HepG2 (cell line): ENCODE measurements at regions not wholly inside any gene's neighbourhood (a gene's known extent, or its start where the extent isn't known, plus 50 kb on each side); places are given as distances from the start of the nearest gene placed in this dataset.

ENCODE experiments used
- ATAC-seq: fragments of 200-7000 bp; cut with Tn5 transposase; 3 replicates; pipeline ENCODE4 v1.9.1; 2020; ENCODE audit warnings: mild to moderate bottlenecking, moderate library complexity
- BruUV-seq: library from RNA; stranded (reverse); fragments of 400-500 nt; replicated peaks from 2 replicates; lab custom pipeline; 2021; lab: Mats Ljungman, UMichigan
- CTCF ChIA-PET: fragments of 300-600 bp; formaldehyde crosslinking; extraction: SDS; loops from one replicate; lab custom pipeline; 2021; ENCODE audit warnings: low total read pairs, inconsistent platforms, low intra/inter-chr PET ratio; lab: Yijun Ruan, JAX
- POLR2A ChIA-PET: fragments of 350-600 bp; sonication (Branson Sonifier 250); formaldehyde crosslinking; loops from one replicate; lab custom pipeline; 2020; ENCODE audit warnings: antibody characterized with exemption, inconsistent platforms; lab: Yijun Ruan, JAX
- DNase-seq: peaks from one replicate; pipeline ENCODE4 v3.0.0-alpha.2; 2015; ENCODE audit warnings: low spot score
- FAIRE-seq: peaks from 3 replicates; lab custom pipeline; 2011; peaks lifted over from hg19 to GRCh38; lab: Jason Lieb, UNC
- H2AFZ ChIP-seq: one replicate; pipeline ENCODE4 v1.6.1; 2011; ENCODE audit warnings: low read length, inconsistent platforms
- H3K27ac ChIP-seq: fragments of 300-600 bp; 3 replicates; pipeline ENCODE4 v1.8.0; 2011; ENCODE audit warnings: mixed run types, mild to moderate bottlenecking, mixed read lengths, low read length, inconsistent platforms; ENCODE audit not compliant: insufficient read depth; ENCODE audit errors: extremely low read length
- H3K27me3 ChIP-seq, 2 experiments: fragments of 200-600 bp in 1 of 2; 2 replicates in 1 of 2; 3 replicates in 1 of 2; pipeline versions ENCODE4 v1.6.0 to v1.8.0; 2011; ENCODE audit warnings: low read length in 2 of 2, mild to moderate bottlenecking in 2 of 2, moderate library complexity in 2 of 2, inconsistent platforms in 1 of 2; ENCODE audit not compliant: insufficient read depth in 2 of 2, control insufficient read depth in 1 of 2
- H3K36me3 ChIP-seq, 2 experiments: fragments of 200-600 bp in 1 of 2; replicated peaks in 1 of 2; 2 replicates in 1 of 2; 3 replicates in 1 of 2; pipeline versions ENCODE4 v1.5.1 to v1.8.0; 2011; ENCODE audit warnings: low read length in 2 of 2, inconsistent platforms in 1 of 2; ENCODE audit not compliant: insufficient read depth in 2 of 2, control insufficient read depth in 1 of 2
- H3K4me1 ChIP-seq: 2 replicates; pipeline ENCODE4 v1.5.1; 2012; ENCODE audit warnings: low read length, inconsistent platforms; ENCODE audit not compliant: insufficient read depth
- H3K4me2 ChIP-seq: 2 replicates; pipeline ENCODE4 v1.6.0; 2011; ENCODE audit warnings: low read depth, low read length, inconsistent platforms
- H3K4me3 ChIP-seq, 3 experiments: fragments of 200-600 bp in 1 of 3; sonication (generic), shearing (Covaris generic) in 1 of 3; replicated peaks in 1 of 3; 2 replicates each; pipeline ENCODE4 v1.5.1; 2011 to 2016; ENCODE audit warnings: low read length in 3 of 3, inconsistent platforms in 2 of 3, low read depth in 2 of 3, mild to moderate bottlenecking in 2 of 3, control low read depth in 1 of 3, mixed read lengths in 1 of 3; ENCODE audit not compliant: insufficient read depth in 1 of 3
- H3K79me2 ChIP-seq: one replicate; pipeline ENCODE4 v1.6.1; 2011; ENCODE audit warnings: low read length, inconsistent platforms; ENCODE audit not compliant: insufficient read depth
- H3K9ac ChIP-seq: 2 replicates; pipeline ENCODE4 v1.6.0; 2011; ENCODE audit warnings: mild to moderate bottlenecking, low read depth, low read length, inconsistent platforms; ENCODE audit not compliant: insufficient read depth
- H3K9me3 ChIP-seq: 2 replicates; pipeline ENCODE4 v1.5.1; 2012; ENCODE audit warnings: mild to moderate bottlenecking, low read length
- H4K20me1 ChIP-seq: 2 replicates; pipeline ENCODE4 v1.6.0; 2011; ENCODE audit warnings: inconsistent platforms, mild to moderate bottlenecking, low read length, moderate library complexity; ENCODE audit not compliant: insufficient read depth
- CCAR2 ChIP-seq: fragments of 200-400 bp; formaldehyde crosslinking; optimal IDR thresholded peaks from 2 replicates; pipeline ENCODE3; 2018; ENCODE audit warnings: low read depth, mild to moderate bottlenecking, low read length, moderate library complexity
- GLI4 ChIP-seq: sonication (generic); formaldehyde crosslinking; IDR thresholded peaks from 2 replicates; pipeline ENCODE4 v1.5.1; 2020; ENCODE audit warnings: missing genetic modification reagents, mild to moderate bottlenecking, moderate library complexity, borderline replicate concordance
- HMG20A ChIP-seq: IDR thresholded peaks from 2 replicates; pipeline ENCODE4 v1.6.1; 2016; ENCODE audit warnings: borderline replicate concordance
- MAX ChIP-seq: IDR thresholded peaks from 2 replicates; pipeline ENCODE4 v1.6.1; 2012; ENCODE audit warnings: inconsistent platforms
- MED1 ChIP-seq: sonication (generic); formaldehyde crosslinking; IDR thresholded peaks from 2 replicates; pipeline ENCODE4 v1.4.0; 2020; ENCODE audit warnings: missing genetic modification reagents
- MLLT10 ChIP-seq: sonication (generic); formaldehyde crosslinking; IDR thresholded peaks from 2 replicates; pipeline ENCODE4 v1.4.0; 2020; ENCODE audit warnings: missing genetic modification reagents
- NFE2 ChIP-seq: sonication (generic); formaldehyde crosslinking; IDR thresholded peaks from 2 replicates; pipeline ENCODE4 v1.4.0; 2020; ENCODE audit warnings: missing genetic modification reagents
- NFKBIZ ChIP-seq: IDR thresholded peaks from 2 replicates; pipeline ENCODE4 v1.6.1; 2018; ENCODE audit warnings: missing genetic modification reagents, missing compliant biosample characterization
- PBX2 ChIP-seq: IDR thresholded peaks from 2 replicates; pipeline ENCODE4 v1.6.1; 2016; ENCODE audit warnings: control low read depth
- SRSF4 ChIP-seq: fragments of 200-400 bp; formaldehyde crosslinking; IDR thresholded peaks from one replicate; pipeline ENCODE4 v1.6.1; 2018; ENCODE audit warnings: mild to moderate bottlenecking, low read depth, low read length, moderate library complexity; ENCODE audit not compliant: poor library complexity, severe bottlenecking
- ZFP36L1 ChIP-seq: sonication (generic); formaldehyde crosslinking; IDR thresholded peaks from 2 replicates; pipeline ENCODE4 v1.8.0; 2022; ENCODE audit warnings: mild to moderate bottlenecking, missing genetic modification reagents, moderate library complexity
- ZNF224 ChIP-seq: sonication (generic); formaldehyde crosslinking; IDR thresholded peaks from 2 replicates; pipeline ENCODE4 v1.5.0; 2020; ENCODE audit warnings: mild to moderate bottlenecking, missing genetic modification reagents
- ZNF3 ChIP-seq: IDR thresholded peaks from 2 replicates; pipeline ENCODE4 v1.7.0; 2017; ENCODE audit warnings: inconsistent platforms
- ZNF382 ChIP-seq: sonication (generic); formaldehyde crosslinking; IDR thresholded peaks from 2 replicates; pipeline ENCODE4 v1.5.0; 2020; ENCODE audit warnings: missing genetic modification reagents, mild to moderate bottlenecking, borderline replicate concordance
- ZNF788 ChIP-seq: sonication (generic); formaldehyde crosslinking; IDR thresholded peaks from 2 replicates; pipeline ENCODE4 v1.5.0; 2020; ENCODE audit warnings: mild to moderate bottlenecking, missing genetic modification reagents, borderline replicate concordance
- ZUFSP ChIP-seq: sonication (generic); formaldehyde crosslinking; IDR thresholded peaks from 2 replicates; pipeline ENCODE4 v1.9.0; 2021; ENCODE audit warnings: missing genetic modification reagents, mild to moderate bottlenecking, borderline replicate concordance
- in situ Hi-C: cut with HindIII; loops from 2 replicates; pipeline ENCODE4 v1.10.0; 2017; ENCODE audit warnings: low pct_unique_long_range_greater_than_20kb; ENCODE audit not compliant: extremely low pct_ligation_motif_present
- intact Hi-C: fragments of 100-400 bp; cut with micrococcal nuclease; formaldehyde crosslinking; loops from one replicate; pipeline ENCODE4 v1.10.0; 2022; ENCODE audit not compliant: unreplicated experiment

GRCh38 chr10:109746861-109747260 is 176.4 kb downstream of the XPNPEP1 start (continued):
- TF ChIP-seq PBX2 (CRISPR knock-in tag) (no peak), SRSF4 (no peak), GLI4 (CRISPR knock-in tag) (no peak), MAX (no peak)

GRCh38 chr10:109744020-109744419 is 179.3 kb downstream of the XPNPEP1 start:
- Histone ChIP-seq H3K4me2 (no peak overlapping the region), H3K27ac (no peak overlapping the region), H3K36me3 (no peaks in the 10 kb centered on the region), H3K79me2 (no peaks in the 10 kb centered on the region), H3K27me3 (no peaks in the 10 kb centered on the region; a peak in 1 of 5 replicates), H3K9ac (no peak overlapping the region), H2AFZ (no peak overlapping the region), H3K4me3 (no peak overlapping the region), H4K20me1 (no peaks in the 10 kb centered on the region), H3K4me1 (no peaks in the 10 kb centered on the region), H3K9me3 (no peaks in the 10 kb centered on the region)
- intact Hi-C loops = no loop called here
- no peak for FAIRE-seq
- CTCF ChIA-PET = no interaction called here
- in situ Hi-C loops = no loop called here
- POLR2A ChIA-PET = no interaction called here
- ATAC-seq = no peak
- no peak for TF ChIP-seq ZNF788 (CRISPR knock-in tag)
- no peak for TF ChIP-seq ZNF224
- TF ChIP-seq ZNF382 (CRISPR knock-in tag) = no peak
- no peak for TF ChIP-seq MED1
- TF ChIP-seq CCAR2 = no peak
- TF ChIP-seq ZNF3 (CRISPR knock-in tag) = no peak
- TF ChIP-seq MLLT10 = no peak
- TF ChIP-seq ZFP36L1 (CRISPR knock-in tag) = no peak
- no peak for TF ChIP-seq ZUFSP (CRISPR knock-in tag)
- no peak for TF ChIP-seq HMG20A (CRISPR knock-in tag)
- TF ChIP-seq NFKBIZ = no peak
- TF ChIP-seq NFE2 (CRISPR knock-in tag) = no peak
- no peak for DNase-seq
- BruUV-seq = no TSS peak
